Hippocampal formation (tissue), 2 donors: ENCODE measurements at regions not wholly inside any gene's neighbourhood (a gene's known extent, or its start where the extent isn't known, plus 50 kb on each side); places are given as distances from the start of the nearest gene placed in this dataset.

Experiments
- DNase-seq, 2 donors: peaks; one replicate each; lab custom pipeline; 2025; lab: John Stamatoyannopoulos, UW

DNA sequence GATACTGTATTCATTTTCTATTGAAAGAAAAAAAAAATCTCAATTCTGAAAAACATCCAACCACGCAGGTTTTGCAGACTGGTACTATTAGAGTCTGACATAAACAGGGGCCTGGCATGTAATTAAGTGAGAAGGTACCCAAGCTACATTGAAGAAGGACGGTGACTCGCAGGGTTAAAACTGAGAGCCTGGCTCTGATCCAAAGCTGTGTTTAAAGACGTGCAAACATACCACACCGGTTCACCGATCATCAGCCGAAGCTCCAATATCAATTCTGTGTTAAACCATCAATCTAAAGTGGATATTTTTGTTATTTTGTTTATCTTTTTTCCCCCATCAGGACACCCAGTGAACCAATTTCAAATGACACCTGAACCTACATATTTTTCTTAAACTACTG, 108.1 kb upstream of the DIO3 start:
- DNase-seq, result no peak

DNA sequence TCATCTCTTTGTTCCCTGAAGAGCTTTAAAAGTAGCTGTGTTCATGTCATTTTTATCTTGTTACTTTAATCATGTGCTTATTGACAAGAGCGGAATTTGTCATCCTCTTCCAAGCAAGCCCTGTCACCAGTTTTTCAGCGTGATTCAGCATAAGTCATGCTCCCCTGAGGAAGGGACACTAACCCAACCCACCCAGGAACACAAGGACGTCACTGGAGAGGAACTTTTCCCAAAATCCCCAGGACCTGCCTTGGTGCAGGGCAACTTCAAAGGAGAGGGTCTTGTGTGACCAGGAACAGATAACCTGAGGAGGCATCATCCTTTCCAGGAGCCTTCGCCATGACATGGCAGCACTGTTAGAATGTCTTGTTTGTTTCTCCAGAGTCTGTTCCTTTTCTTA, 107.1 kb upstream of the DIO3 start:
- no peak for DNase-seq

DNA sequence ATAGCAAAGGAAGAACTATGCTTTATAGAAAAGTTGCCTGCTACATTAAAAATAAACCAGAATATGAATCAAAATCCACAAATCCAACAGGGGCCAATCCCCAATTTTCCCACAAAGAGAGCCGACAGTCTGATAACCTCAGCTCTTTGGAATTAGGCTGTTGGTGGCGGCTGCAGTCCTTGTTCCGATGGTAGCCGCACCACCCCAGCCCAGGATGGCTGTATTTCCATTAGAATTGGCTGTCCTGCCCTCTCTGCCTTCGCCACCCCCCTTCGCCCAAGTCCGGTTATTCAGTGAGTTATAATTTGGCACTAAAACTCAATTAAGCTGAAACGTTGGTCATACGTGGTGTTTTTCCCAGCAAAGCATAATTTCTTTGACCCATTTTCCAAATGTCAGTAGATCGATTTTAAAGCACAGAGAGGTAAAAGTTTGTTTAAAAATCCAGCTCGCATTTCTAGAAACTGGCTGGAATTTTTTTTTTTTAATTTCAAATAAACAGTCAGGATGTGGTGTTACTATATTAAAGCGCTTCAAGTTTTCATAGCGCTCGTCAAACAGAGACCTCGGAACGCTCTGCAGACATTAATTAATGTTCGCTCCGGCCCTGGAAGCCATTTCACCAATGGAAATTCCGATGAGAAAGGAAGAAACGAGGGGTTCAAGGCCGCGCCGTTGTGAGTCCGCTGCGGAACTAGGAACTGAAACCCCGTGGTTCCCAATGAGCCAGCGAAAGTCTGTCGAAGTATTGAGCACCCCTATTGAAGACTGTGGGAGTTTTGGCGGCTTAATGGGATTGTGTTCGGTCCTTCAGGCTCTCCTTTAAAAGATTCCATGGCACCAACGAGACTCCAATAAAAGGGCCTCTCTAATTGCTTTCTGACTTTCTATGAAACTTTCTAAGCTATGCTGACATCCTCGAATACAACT, 104.8 kb upstream of the DIO3 start:
- DNase-seq, result no peak

DNA sequence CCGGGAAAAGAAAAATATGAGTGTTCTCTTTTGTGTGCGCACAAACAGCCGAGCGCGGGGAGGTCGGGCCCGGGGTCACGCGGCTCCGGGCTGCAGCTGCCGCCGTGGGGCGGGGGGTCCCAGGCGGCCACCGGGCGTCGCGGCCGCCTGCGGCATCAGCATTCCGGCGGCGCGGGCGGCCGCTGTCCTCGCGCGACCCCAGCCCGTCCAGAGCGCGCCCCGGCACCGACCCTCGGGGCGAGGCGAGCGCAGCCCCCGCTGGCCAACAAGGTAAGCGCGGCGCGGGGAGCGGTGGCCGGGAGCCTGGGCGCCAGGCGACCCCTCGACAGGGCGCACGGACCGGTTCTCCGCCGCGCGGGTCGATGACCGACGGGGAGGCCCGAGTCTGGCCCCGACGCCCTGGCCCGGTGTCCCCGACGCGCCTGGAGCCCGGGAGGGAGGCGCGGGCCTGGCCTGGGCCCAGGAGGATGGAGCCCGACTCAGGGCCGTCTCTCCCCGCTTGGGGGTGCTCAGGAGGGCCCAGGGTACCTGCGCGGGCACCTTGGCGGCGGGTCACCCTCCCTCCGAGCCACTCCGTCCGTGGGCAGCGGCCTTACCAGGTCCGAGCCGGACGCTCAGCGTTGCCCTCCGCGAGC, 103.9 kb upstream of the DIO3 start:
- DNase-seq, result no peak

DNA sequence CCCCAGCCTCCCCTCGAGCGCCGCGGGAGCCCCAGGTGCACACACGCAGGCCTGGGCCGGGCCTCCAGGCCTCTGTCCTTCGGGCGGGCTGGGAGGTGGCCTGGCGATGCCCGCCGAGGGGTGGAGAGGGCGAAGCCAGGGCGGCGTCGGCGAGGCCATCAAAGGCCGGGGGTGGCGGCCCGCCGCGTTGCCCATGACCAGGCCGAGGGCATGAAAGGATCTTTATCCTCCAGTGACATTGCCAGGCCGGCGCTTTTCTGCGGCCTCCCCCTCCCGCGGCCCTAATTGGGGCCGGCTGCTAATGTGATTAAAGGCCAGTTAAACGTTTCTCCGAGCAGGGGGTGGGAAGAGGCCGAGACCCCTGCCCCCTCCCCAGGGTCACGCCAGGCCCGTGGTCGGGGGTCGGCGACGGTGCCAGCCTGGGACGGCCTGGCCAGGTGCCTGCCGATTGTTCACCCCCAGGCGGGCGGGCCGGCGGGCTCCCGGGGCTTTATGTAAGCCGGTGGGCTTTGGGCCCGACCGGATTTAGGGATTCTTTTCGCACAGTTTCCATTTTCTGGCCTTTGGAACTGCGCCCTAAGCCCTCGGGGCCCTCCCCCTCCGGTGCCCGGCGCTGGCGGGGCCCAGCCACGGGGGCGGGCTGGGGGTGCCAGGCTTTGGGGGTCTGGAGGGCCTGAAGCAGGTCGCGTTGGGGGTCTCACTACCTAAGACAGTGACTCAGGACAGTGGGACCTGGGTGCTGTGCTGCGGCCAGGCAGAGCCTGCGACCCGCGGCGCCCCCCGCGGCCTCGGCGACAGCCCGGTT, 103.2 kb upstream of the DIO3 start:
- no peak for DNase-seq

DNA sequence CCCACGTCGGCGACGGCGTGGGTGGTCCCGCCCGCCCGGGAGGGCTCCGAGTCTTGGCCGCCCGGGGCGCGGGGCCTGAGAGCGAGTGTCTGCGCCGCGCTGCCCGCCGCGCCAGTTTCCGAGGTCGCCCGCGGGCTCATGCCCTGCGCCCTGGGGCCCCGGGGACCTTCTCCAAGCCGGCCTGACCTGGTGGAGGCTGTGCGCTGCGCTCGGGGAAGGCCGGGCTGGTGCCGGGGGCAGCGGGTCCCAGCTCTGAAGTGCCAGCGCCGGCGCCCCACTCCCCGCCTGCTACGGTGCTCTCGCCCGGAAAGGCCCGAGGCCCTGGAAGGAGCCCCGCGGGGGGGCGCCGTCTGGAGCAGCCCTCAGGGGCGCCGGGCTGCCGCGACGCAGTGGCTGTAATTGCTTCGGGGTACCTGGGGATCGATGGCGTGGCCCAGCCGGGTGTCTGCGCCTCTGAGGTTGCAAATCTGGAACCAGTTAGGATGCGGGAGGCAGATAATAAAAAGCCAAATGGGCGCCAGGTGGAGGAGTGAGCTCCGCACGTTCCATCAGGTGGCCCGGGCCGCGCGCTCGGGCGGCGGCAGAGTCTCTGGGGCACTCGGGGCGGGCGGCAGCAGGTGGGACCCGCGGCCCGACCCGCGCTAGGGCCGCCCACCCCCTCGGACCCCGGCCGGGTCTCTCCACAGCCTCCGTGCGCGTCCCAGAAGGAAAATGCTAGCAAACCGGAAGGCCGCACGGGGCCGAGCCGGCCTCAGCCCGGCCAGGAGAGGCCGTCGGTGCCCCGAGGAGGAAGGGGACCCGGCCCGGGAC, 102.3 kb upstream of the DIO3 start:
- no peak for DNase-seq

DNA sequence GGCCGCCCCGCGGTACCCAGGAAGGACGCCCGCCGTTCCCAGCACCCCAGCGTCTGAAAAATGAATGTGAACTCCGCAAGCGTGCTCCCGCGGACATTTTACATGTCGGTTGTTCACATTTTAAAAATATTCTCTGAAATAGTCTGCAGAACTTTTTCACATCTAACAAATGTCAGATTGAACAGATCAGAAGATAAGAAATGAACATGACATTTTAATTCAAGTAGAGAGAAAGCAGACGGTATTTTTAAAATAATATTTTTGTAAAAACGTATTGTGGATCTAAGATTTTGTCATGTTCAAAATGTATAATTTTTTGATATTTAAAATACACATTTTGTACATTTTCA, 101.8 kb upstream of the DIO3 start:
- no peak for DNase-seq

DNA sequence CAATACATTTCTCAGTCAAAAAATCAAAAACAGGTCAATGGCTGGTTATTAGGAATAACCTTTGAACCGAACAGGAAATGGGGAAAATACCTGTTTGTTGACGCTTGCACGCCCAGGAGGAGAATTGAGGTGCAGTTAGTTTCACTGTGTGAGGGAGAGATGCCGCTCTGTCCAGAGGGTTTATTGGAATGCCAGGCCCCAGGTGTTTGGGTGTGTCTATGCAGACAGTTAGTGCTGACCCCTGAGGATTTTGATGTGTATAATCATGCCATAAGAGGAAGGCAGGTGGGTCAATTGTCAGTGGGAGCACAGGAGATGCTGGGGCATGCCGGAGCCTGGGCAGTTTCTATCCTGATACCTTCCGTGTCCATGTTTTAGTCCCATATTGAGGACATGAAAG, 100.8 kb upstream of the DIO3 start:
- DNase-seq, result no peak

DNA sequence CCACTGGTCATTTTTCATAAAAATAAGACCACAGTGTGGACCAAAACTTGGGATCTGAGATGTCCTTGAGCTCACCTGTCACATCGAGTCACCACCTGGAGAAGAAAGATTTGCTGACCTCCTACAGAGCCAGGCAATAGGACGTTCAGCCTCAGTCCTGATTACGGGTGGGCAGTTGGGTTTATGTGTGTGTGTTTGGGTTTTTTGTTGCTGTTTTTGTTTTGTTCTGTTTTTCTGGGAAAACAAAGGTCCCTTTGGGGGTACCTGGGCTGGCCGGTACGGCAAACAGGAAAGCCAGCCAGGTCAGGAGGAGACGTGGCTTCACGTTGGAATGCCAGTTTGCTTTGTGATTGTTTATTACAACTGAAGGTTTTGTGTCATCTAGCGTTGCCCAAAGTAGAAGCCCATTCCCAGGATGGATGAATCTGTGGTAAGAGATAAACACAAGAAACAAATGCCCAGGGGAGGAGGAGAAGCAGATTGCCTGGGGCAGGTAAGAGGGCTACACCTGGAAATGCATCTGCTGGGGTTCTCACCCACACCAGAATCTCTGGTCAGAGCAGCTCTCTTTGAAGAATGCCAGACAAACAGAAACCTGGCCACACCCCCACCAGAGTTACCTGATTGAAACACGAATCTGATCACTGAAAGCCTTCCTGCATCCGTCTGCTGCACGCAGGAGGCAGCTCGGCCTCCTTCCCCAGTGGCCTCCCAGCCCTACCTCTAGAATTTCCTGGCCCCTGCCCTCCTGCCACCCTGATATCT, 100.1 kb upstream of the DIO3 start:
- no peak for DNase-seq

DNA sequence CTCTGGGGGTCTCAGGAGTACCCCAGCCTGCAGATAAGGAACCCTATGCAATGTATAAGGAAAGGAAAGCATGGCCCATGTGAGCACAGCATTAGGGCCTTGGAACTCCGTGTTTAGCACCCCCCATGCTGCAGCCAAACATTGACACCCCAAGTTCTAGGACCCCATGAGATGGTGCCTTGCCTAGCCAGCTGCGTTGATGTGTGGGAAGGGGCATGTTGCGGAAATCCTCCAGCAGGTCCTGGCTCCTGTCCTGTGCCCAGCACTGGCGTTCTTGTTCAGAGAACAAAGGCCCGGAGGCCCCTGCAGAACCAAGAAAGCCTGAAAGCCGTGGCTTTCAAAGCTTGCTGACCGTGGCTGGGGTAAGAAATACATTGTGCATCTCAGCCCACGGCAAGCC, 99.4 kb upstream of the DIO3 start:
- no peak for DNase-seq

DNA sequence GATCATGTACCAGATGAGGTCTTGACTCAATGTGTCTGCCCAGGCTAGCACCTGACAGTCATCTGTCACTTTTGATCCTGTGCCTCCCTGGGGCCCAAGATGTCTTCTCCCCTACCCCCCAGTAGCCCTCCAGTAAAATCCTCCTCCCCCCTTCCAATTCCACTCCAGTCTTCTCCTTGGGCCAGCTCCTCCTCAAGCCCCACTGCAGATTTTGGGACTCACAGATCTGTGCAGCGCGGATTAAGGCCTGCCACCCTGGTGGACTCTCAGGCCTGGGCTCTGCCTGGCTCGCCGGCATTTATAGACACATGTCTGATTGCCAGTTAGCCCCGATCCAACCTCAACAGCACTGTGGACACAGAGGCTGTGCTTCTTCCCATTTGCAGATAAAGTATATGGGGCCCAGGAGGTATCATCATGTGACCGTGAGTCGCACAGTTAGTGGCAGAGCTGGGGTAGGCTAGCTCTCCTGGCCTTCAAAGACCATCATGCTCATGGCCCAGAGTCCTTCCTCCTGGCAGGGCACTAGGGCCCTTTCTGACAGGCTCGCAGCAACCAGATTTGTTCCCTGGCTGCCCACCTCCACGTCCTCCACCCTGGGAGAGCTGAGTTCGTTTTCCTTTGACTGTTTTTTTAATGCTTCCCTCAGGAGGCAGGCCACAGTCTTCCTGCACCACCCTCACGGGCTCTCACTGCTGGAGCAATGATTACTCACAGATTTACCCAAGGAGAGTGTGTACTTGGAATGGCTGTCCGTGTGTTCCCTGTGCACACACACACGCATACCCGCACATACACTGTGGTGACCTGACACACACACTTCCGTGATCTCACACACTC, 98.3 kb upstream of the DIO3 start:
- DNase-seq, result no peak

DNA sequence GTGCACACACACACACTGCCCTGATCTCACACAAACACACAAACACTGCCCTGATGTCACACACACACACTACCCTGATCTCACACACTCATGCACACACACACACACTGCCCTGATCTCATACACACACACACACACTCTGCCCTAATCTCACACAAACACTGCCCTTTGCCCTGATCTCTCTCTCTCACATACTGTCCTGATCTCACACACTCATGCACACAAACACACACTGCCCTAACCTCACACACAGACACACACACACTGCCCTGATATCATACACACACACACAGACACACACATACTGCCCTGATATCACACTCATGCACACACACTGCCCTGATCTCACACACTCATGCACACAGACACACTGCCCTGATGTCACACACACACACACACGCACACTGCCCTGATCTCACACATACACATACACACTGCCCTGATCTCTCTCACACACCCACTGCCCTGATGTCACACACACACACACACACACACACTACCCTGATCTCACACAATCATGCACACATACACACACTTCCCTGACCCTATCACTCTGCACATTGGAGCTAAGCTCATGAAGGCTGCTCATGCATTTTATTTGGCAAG, 97.6 kb upstream of the DIO3 start:
- DNase-seq, result no peak

DNA sequence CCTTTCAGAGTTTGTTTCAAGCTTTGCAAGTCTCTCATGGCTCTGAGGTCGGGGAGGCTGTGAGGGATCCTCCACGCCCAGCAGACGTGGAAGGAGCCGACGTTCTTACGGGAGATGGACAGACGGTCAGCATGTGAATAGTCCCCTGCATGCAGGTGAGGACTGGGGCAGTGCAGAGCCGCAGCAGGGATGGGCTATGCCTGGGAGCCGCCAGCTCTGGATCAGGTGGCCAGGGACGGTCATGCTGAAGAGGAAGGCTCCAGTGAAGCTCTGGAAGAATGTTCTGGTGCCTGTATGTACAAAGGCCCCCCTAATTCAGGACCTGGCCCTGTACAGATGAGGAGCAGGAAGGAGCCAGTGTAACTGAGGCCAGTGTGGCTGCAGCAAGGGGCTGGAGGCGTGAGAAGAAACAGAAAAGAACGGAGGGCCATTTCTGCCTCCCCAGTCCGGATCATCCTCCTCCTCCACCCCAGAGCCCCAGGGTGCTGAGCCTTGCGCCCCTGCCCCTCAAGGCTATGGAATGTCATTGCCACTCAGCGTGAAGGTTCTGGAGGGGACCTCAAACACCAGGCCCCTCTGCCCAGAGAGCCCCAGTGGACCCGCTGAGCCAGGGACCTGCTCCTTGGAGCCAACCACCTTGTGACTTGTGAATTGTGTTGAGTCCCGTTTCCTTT, 96.8 kb upstream of the DIO3 start:
- DNase-seq, result no peak

DNA sequence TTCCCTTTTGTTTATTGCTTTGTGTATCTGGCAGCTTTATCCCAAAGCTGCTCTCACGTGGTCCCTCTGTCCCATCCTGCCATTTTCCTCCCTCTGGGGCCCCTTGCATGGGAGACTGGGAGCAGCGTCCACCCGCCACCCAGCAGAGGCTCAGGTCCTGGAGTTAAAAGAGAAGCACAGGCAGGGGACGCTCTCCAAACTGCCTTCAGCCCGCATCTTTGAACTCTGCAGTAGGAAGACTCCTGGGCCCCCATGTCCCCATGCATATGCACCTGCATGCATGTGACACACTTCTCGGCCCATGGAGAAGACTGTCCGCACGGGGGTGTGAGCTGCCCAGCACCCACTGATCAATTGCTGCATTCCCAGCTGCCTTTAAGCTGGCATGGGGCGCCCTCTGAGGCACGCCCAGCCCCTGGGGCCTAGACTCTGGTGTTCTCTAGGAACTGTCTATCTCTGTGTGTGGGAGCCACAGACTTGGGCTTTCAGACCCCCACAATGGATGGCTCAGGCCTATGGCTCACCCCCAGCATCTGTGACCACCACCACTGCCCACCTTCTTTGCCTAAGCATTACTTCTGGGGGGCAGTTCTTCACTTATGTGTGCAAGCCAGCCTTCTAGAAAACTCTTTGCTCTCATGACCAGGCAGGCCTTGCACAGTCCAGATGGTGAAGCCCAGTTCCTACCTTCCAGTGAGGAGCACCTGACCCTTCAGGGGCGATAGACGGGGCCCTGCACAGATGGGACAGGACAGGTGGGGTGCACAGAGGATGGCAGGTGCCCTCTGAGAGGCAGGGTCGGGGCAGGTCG, 96.1 kb upstream of the DIO3 start:
- DNase-seq, result no peak

DNA sequence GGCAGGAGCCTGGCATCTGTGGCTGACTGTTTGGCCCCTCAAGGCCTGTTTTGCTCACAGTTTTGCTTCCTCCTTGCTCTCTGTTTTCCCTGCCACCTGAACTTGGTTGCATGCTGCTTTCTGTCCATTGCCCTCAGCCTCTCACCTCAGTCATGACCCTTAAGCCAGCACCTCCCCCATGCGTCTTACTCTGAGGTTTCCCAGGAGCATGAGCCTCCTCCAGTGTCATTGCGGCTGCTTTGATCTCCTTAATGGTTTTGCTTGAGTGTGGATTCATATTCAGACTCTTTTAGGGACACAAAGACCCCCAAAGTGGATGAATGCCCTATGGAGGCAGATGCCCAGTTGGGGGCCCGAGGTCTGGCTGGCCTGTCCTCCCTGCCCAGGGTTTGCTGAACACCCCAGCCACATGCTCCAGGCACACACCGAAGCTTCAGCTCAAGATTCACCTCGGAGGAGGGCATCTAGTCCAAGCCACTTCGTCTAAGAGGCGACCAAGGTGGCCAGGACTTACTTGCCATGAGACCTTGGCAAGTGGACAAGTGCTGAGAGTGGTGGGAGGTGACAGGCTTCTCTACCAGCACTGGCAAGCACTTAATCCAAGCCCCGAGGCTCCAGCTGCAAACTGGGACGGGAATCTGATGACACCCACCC, 95.4 kb upstream of the DIO3 start:
- DNase-seq, result no peak

DNA sequence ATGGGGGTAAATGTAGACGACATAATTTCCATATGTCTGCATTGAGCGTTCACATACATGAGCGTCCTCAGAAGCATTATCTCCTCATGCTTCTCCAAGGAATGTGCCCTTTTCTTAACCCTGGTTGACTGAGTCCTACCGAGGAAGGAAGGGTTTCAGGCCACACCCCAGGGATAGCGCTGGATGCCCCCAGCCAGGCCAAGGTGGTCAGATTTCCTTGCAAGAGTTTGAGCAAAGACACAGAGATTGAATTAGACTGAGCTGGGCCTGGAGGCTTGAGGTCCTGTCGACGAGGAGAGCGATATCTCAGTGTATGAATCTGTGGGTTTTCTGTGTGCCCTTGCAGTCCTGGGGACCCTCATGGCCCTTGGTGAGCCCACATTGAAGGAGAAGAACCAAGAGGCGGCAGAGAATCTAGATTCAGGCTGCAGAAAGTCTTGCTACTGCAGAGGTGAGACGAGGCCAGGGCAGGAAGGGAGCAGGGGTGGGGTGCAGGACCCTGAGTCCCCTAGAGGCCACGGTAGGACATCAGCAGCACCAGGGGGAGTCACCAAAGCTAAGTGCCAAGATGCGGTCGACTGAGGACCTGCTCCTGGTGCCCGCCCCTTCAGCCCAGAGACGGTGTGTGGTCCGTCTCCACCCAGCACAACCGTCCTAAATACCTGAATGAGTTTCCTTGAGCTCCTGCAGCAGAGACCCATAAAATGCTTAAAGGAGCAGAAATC, 94.7 kb upstream of the DIO3 start:
- DNase-seq, result no peak
